ENCODE measurements at regions not wholly inside any gene's neighbourhood (a gene's known extent, or its start where the extent isn't known, plus 50 kb on each side); places are given as distances from the start of the nearest gene placed in this dataset.
"Not testable (repeated sequence)": the region's sequence is repeated elsewhere in the genome, so short reads cannot be mapped to it uniquely, and the experiment has no call there.

- TF ChIP-seq EZH2 (IDR thresholded peaks at IDR 0.05; ENCODE audit: insufficient read depth, poor library complexity, severe bottlenecking); EZH2phosphoT487 (IDR thresholded peaks at IDR 0.05; ENCODE audit: insufficient read depth, low read depth): not testable (repeated sequence)
Observed at GRCh38 chr6:22215474-22215873, 81.4 kb downstream of the PRL start.
